H1 (cell line): ENCODE measurements at regions not wholly inside any gene's neighbourhood (a gene's known extent, or its start where the extent isn't known, plus 50 kb on each side); places are given as distances from the start of the nearest gene placed in this dataset.

ENCODE experiments used
- CEBPB ChIP-seq: IDR thresholded peaks from 2 replicates; pipeline ENCODE4 v1.6.1; 2012; ENCODE audit warnings: low read depth, low read length
- EGR1 ChIP-seq: IDR thresholded peaks from 2 replicates; pipeline ENCODE4 v1.6.1; 2011; ENCODE audit warnings: low read depth, low read length, borderline replicate concordance
- EZH2 ChIP-seq: fragments of 200-600 bp; sonication (generic); IDR thresholded peaks from 2 replicates; pipeline ENCODE4 v1.7.1; 2012; ENCODE audit warnings: low read depth, mild to moderate bottlenecking, moderate library complexity, low read length, inconsistent platforms; ENCODE audit not compliant: severe bottlenecking
- TF ChIP-seq, protein P1 (sequence below), 3 experiments: IDR thresholded peaks; 1 replicate in 2 of 3; 2 replicates in 1 of 3; pipeline versions ENCODE4 v1.5.1 to v1.6.1; 2011; ENCODE audit warnings: low read length in 3 of 3, mild to moderate bottlenecking in 3 of 3, inconsistent platforms in 2 of 3, low read depth in 1 of 3, moderate library complexity in 1 of 3; ENCODE audit not compliant: insufficient read depth in 1 of 3; ENCODE audit errors: control extremely low read depth in 1 of 3

DNA sequence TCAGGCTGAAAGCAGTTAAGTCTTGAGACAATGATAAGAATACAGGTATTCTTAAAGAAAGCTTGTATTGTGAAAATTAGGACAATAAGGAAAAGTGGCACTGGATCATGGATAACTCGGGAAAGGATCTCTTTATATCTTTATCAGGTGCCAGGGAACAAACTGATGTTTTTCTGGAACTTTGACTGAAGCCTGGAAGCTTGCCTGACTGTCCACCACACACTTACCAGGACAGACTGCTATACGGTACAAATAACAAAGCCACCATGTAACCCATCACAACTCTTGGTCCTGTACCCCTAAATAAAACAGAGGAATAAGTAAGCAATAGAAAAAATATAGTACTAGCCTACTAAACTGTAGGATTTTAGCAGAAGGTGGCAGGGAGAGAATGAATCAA, 623.0 kb downstream of the OTOL1 start:
- TF ChIP-seq, protein P1, sequence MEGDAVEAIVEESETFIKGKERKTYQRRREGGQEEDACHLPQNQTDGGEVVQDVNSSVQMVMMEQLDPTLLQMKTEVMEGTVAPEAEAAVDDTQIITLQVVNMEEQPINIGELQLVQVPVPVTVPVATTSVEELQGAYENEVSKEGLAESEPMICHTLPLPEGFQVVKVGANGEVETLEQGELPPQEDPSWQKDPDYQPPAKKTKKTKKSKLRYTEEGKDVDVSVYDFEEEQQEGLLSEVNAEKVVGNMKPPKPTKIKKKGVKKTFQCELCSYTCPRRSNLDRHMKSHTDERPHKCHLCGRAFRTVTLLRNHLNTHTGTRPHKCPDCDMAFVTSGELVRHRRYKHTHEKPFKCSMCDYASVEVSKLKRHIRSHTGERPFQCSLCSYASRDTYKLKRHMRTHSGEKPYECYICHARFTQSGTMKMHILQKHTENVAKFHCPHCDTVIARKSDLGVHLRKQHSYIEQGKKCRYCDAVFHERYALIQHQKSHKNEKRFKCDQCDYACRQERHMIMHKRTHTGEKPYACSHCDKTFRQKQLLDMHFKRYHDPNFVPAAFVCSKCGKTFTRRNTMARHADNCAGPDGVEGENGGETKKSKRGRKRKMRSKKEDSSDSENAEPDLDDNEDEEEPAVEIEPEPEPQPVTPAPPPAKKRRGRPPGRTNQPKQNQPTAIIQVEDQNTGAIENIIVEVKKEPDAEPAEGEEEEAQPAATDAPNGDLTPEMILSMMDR (IDR thresholded peaks at IDR 0.05; ENCODE audit: control extremely low read depth in 1 of 3, insufficient read depth in 1 of 3, low read depth in 1 of 3, low read length in 3 of 3), result no peak
- TF ChIP-seq CEBPB (no peak), EZH2 (no peak), EGR1 (no peak)
